ENCODE measurements at regions not wholly inside any gene's neighbourhood (a gene's known extent, or its start where the extent isn't known, plus 50 kb on each side); places are given as distances from the start of the nearest gene placed in this dataset.

GRCh38 chr7:137172105-137172590, 171.4 kb downstream of the PTN start:
- DNase-seq: no peak
- no peak for TF ChIP-seq GATA1 (IDR thresholded peaks at IDR 0.05; ENCODE audit: low read depth, low read length)
- TF ChIP-seq POLR2A (IDR thresholded peaks at IDR 0.05; ENCODE audit: low read length): no peak

- DNase-seq: peak in 1 of 2 experiments; percentile 21
- TF ChIP-seq POLR2A (IDR thresholded peaks at IDR 0.05; ENCODE audit: low read length) (no peak), GATA1 (IDR thresholded peaks at IDR 0.05; ENCODE audit: low read depth, low read length) (no peak)
Measured at GRCh38 chr7:137169282-137169698, 174.2 kb downstream of the PTN start.

- no peak for DNase-seq
- no peak for TF ChIP-seq GATA1 (IDR thresholded peaks at IDR 0.05; ENCODE audit: low read depth, low read length)
- TF ChIP-seq POLR2A (IDR thresholded peaks at IDR 0.05; ENCODE audit: low read length): no peak
Measured at GRCh38 chr7:137167609-137168008, 175.9 kb downstream of the PTN start.

- no peak for DNase-seq
- TF ChIP-seq GATA1 (IDR thresholded peaks at IDR 0.05; ENCODE audit: low read depth, low read length) (no peak), POLR2A (IDR thresholded peaks at IDR 0.05; ENCODE audit: low read length) (no peak)
Measured at GRCh38 chr7:137166363-137166762, 177.2 kb downstream of the PTN start.

- DNase-seq: no peak
- no peak for TF ChIP-seq GATA1 (IDR thresholded peaks at IDR 0.05; ENCODE audit: low read depth, low read length)
Measured at GRCh38 chr7:137165786-137166185, 177.7 kb downstream of the PTN start.

- DNase-seq: no peak
- no peak for TF ChIP-seq GATA1 (IDR thresholded peaks at IDR 0.05; ENCODE audit: low read depth, low read length)
- no peak for TF ChIP-seq POLR2A (IDR thresholded peaks at IDR 0.05; ENCODE audit: low read length)
Measured at GRCh38 chr7:137165241-137165640, 178.3 kb downstream of the PTN start.

- TF ChIP-seq POLR2A (IDR thresholded peaks at IDR 0.05; ENCODE audit: low read length) (no peak), GATA1 (IDR thresholded peaks at IDR 0.05; ENCODE audit: low read depth, low read length) (no peak)
- no peak for DNase-seq
Measured at GRCh38 chr7:137164251-137164650, 179.3 kb downstream of the PTN start.

GRCh38 chr7:137160236-137160635, 183.3 kb downstream of the PTN start:
- no peak for DNase-seq
- TF ChIP-seq GATA1 (IDR thresholded peaks at IDR 0.05; ENCODE audit: low read depth, low read length) (no peak), POLR2A (IDR thresholded peaks at IDR 0.05; ENCODE audit: low read length) (no peak)

GRCh38 chr7:137157256-137157655, 186.3 kb downstream of the PTN start:
- DNase-seq: no peak
- TF ChIP-seq GATA1 (IDR thresholded peaks at IDR 0.05; ENCODE audit: low read depth, low read length) (no peak), POLR2A (IDR thresholded peaks at IDR 0.05; ENCODE audit: low read length) (no peak)

GRCh38 chr7:137151690-137152052, 191.9 kb downstream of the PTN start:
- TF ChIP-seq GATA1 (IDR thresholded peaks at IDR 0.05; ENCODE audit: low read depth, low read length): no peak
- TF ChIP-seq POLR2A (IDR thresholded peaks at IDR 0.05; ENCODE audit: low read length): no peak

GRCh38 chr7:137151041-137151689, 192.4 kb downstream of the PTN start:
- TF ChIP-seq POLR2A (IDR thresholded peaks at IDR 0.05; ENCODE audit: low read length) (no peak), GATA1 (IDR thresholded peaks at IDR 0.05; ENCODE audit: low read depth, low read length) (no peak)
- DNase-seq: no peak

More at GRCh38 chr7:137151690-137152052, 191.9 kb downstream of the PTN start:
- DNase-seq: no peak

- TF ChIP-seq GATA1 (IDR thresholded peaks at IDR 0.05; ENCODE audit: low read depth, low read length): no peak
Measured at GRCh38 chr7:137147338-137147720, 196.2 kb downstream of the PTN start.

GRCh38 chr7:137146552-137147337, 196.8 kb downstream of the PTN start:
- DNase-seq: no peak
- no peak for TF ChIP-seq GATA1 (IDR thresholded peaks at IDR 0.05; ENCODE audit: low read depth, low read length)
- TF ChIP-seq POLR2A (IDR thresholded peaks at IDR 0.05; ENCODE audit: low read length): no peak

More at GRCh38 chr7:137147338-137147720, 196.2 kb downstream of the PTN start:
- no peak for DNase-seq

- TF ChIP-seq POLR2A (IDR thresholded peaks at IDR 0.05; ENCODE audit: low read length) (no peak), GATA1 (IDR thresholded peaks at IDR 0.05; ENCODE audit: low read depth, low read length) (no peak)
- no peak for DNase-seq
Measured at GRCh38 chr7:137146012-137146455, 197.5 kb downstream of the PTN start.

- TF ChIP-seq POLR2A (IDR thresholded peaks at IDR 0.05; ENCODE audit: low read length): no peak
- no peak for DNase-seq
Measured at GRCh38 chr7:137142376-137142775, 201.2 kb downstream of the PTN start.

Measured in erythroblast (primary cell).